MM.1S (cell line): ENCODE measurements at regions not wholly inside any gene's neighbourhood (a gene's known extent, or its start where the extent isn't known, plus 50 kb on each side); places are given as distances from the start of the nearest gene placed in this dataset.

Source experiments
- EZH2 ChIP-seq: fragments of 300-600 bp; sonication (generic); optimal IDR thresholded peaks from 2 replicates; pipeline ENCODE3; 2017; ENCODE audit warnings: low read depth, mild to moderate bottlenecking, antibody characterized with exemption, low read length, mixed read lengths
- TF ChIP-seq, protein P1 (sequence below): fragments of 300-600 bp; sonication (generic); IDR thresholded peaks from 2 replicates; pipeline ENCODE4 v1.5.1; 2016; ENCODE audit warnings: antibody characterized with exemption, low read length, mixed read lengths

DNA sequence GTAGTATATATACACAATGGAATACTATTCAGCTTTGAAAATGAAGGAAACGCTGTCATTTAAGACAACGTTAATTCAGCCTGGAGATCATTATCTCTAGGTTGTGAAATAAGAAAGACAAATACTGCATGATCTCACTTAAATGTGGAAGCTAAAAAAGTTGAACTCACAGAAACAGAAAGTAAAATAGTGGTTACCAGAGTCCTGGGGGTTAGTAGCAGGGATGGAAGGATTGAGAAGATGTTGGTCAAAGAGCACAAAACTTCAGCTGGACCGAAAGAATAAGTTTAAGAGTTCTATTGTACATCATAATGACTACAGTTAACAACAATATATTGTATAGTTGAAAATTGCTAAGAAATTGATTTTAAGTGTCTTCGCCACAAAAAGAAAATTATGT is 670.3 kb downstream of the NR4A2 start:
- TF ChIP-seq, protein P1, sequence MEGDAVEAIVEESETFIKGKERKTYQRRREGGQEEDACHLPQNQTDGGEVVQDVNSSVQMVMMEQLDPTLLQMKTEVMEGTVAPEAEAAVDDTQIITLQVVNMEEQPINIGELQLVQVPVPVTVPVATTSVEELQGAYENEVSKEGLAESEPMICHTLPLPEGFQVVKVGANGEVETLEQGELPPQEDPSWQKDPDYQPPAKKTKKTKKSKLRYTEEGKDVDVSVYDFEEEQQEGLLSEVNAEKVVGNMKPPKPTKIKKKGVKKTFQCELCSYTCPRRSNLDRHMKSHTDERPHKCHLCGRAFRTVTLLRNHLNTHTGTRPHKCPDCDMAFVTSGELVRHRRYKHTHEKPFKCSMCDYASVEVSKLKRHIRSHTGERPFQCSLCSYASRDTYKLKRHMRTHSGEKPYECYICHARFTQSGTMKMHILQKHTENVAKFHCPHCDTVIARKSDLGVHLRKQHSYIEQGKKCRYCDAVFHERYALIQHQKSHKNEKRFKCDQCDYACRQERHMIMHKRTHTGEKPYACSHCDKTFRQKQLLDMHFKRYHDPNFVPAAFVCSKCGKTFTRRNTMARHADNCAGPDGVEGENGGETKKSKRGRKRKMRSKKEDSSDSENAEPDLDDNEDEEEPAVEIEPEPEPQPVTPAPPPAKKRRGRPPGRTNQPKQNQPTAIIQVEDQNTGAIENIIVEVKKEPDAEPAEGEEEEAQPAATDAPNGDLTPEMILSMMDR = no peak
- TF ChIP-seq EZH2 = no peak
